ENCODE measurements at regions not wholly inside any gene's neighbourhood (a gene's known extent, or its start where the extent isn't known, plus 50 kb on each side); places are given as distances from the start of the nearest gene placed in this dataset.

DNA sequence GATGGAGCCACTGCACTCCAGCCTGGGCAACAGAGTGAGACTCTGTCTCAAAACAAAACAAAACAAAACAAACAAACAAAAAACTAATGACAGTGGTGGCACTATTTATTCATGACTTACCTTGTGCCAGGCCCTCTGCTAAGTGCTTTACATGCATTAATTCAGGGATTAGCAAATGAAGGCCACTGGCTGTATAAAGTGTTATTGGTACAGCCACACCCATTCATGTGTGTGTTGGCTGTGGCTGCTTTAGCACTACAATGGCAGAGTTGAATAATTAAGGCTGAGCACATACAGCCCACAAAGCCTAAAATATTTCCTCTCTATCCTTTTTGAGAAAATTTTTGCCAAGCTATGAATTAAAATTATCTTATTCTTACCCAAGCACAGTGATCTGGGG is 531.8 kb upstream of the CDH5 start:
- H2BK20ac ChIP-seq (ENCODE audit: low read length): no peak overlapping the region
- POLR2A ChIA-PET (ENCODE audit: partially characterized antibody): no interaction called here

More for the DNA sequence above, 531.8 kb upstream of the CDH5 start:
- Histone ChIP-seq H3K36me3 (ENCODE audit: control insufficient read depth in 2 of 4, insufficient read depth in 4 of 4, low read length in 3 of 4) (no peaks in the 10 kb centered on the region), H3K27ac (ENCODE audit: low read depth, low read length) (no peak overlapping the region), H2BK12ac (ENCODE audit: low read depth, low read length) (no peak overlapping the region), H3K56ac (replicated peaks; ENCODE audit: insufficient read length, low read depth, low read length) (no peak overlapping the region), H4K5ac (ENCODE audit: insufficient read length, low read depth, low read length) (no peak overlapping the region), H3K9ac (replicated peaks in 1 of 4; ENCODE audit: extremely low read depth in 1 of 4, low read depth in 3 of 4, low read length in 3 of 4) (no peak overlapping the region), H3K4me3 (ENCODE audit: extremely low read depth in 1 of 4, insufficient read depth in 2 of 4, low read depth in 3 of 4, low read length in 4 of 4) (no peak overlapping the region), H3K18ac (ENCODE audit: extremely low read depth, low read length) (no peak overlapping the region), H4K20me1 (replicated peaks in 1 of 2; ENCODE audit: control insufficient read depth in 1 of 2, insufficient read depth in 2 of 2, low read length in 2 of 2) (no peaks in the 10 kb centered on the region), H2BK5ac (ENCODE audit: low read depth, low read length) (no peak overlapping the region), H2BK120ac (replicated peaks; ENCODE audit: low read depth, low read length) (no peak overlapping the region), H4K91ac (replicated peaks; ENCODE audit: insufficient read length, low read length) (no peak overlapping the region), H3K23me2 (ENCODE audit: low read depth, low read length) (peaks cover 2% of the 10 kb centered on the region; the same call in 1 of the 2 replicates), H3K79me1 (ENCODE audit: low read depth, low read length) (no peaks in the 10 kb centered on the region), H3K23ac (ENCODE audit: insufficient read length) (no peak overlapping the region), H3K27me3 (replicated peaks in 1 of 4; ENCODE audit: control insufficient read depth in 3 of 4, extremely low read depth in 1 of 4, insufficient read depth in 3 of 4, low read length in 3 of 4) (no peaks in the 10 kb centered on the region), H2BK15ac (ENCODE audit: low read length) (no peak overlapping the region), H3K4me1 (replicated peaks in 1 of 4; ENCODE audit: control insufficient read depth in 3 of 4, insufficient read depth in 4 of 4, low read length in 3 of 4) (no peaks in the 10 kb centered on the region), H3K4me2 (ENCODE audit: insufficient read depth in 1 of 2, low read depth in 2 of 2, low read length in 2 of 2) (no peak overlapping the region), H3K14ac (ENCODE audit: insufficient read length) (no peak overlapping the region), H2AFZ (ENCODE audit: low read length) (no peak overlapping the region), H3K79me2 (ENCODE audit: control insufficient read depth in 1 of 2, insufficient read depth in 2 of 2, low read length in 2 of 2) (no peaks in the 10 kb centered on the region), H2AK5ac (ENCODE audit: low read depth, low read length) (no peak overlapping the region), H3K4ac (replicated peaks; ENCODE audit: insufficient read length, low read depth, low read length) (no peak overlapping the region), H4K8ac (ENCODE audit: extremely low read depth, insufficient read depth, low read length) (no peak overlapping the region), H3K9me3 (ENCODE audit: insufficient read depth in 2 of 2, low read depth in 1 of 2, low read length in 1 of 2) (no peaks in the 10 kb centered on the region)
- TF ChIP-seq, protein P1, sequence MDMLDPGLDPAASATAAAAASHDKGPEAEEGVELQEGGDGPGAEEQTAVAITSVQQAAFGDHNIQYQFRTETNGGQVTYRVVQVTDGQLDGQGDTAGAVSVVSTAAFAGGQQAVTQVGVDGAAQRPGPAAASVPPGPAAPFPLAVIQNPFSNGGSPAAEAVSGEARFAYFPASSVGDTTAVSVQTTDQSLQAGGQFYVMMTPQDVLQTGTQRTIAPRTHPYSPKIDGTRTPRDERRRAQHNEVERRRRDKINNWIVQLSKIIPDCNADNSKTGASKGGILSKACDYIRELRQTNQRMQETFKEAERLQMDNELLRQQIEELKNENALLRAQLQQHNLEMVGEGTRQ (IDR thresholded peaks at IDR 0.05; ENCODE audit: low read length): no peak
- TF ChIP-seq CBX8 (IDR thresholded peaks at IDR 0.05; ENCODE audit: borderline replicate concordance, low read depth, low read length): no peak
- CTCF ChIA-PET (ENCODE audit: partially characterized antibody): interaction anchor here (1.6 kb wide), 1 partner anchor 129 kb away, joined by 4 read pairs; no protein-coding TSS in a partner anchor
- DNase-seq (ENCODE audit: low read depth in 1 of 2, low spot score in 2 of 2) (no peak), FAIRE-seq (no peak)

Measured in H1 (cell line).